ENCODE measurements at regions not wholly inside any gene's neighbourhood (a gene's known extent, or its start where the extent isn't known, plus 50 kb on each side); places are given as distances from the start of the nearest gene placed in this dataset.

- no peak for DNase-seq (ENCODE audit: low read depth, low spot score)
These were observed 328.7 kb downstream of the ZNF621 start for GRCh38 chr3:40853474-40853873.

- no peak for DNase-seq (ENCODE audit: low read depth, low spot score)
These were observed 331.1 kb downstream of the ZNF621 start for GRCh38 chr3:40855871-40856270.

GRCh38 chr3:40858364-40859115 is 333.8 kb downstream of the ZNF621 start:
- no peak for DNase-seq (ENCODE audit: low read depth, low spot score)

GRCh38 chr3:40862946-40863345 is 336.4 kb upstream of the CTNNB1 start:
- DNase-seq (ENCODE audit: low read depth, low spot score): no peak

GRCh38 chr3:40864146-40864782 is 335.0 kb upstream of the CTNNB1 start:
- no peak for DNase-seq (ENCODE audit: low read depth, low spot score)

- DNase-seq (ENCODE audit: low read depth, low spot score): no peak
These were observed 334.4 kb upstream of the CTNNB1 start for GRCh38 chr3:40864915-40865314.

GRCh38 chr3:40867797-40868196 is 331.5 kb upstream of the CTNNB1 start:
- DNase-seq (ENCODE audit: low read depth, low spot score): no peak

- DNase-seq (ENCODE audit: low read depth, low spot score): no peak
These were observed 330.3 kb upstream of the CTNNB1 start for GRCh38 chr3:40869013-40869412.

GRCh38 chr3:40869939-40870338 is 329.4 kb upstream of the CTNNB1 start:
- no peak for DNase-seq (ENCODE audit: low read depth, low spot score)

GRCh38 chr3:40871394-40871793 is 327.9 kb upstream of the CTNNB1 start:
- DNase-seq (ENCODE audit: low read depth, low spot score): no peak

GRCh38 chr3:40872258-40872920 is 326.9 kb upstream of the CTNNB1 start:
- no peak for DNase-seq (ENCODE audit: low read depth, low spot score)

GRCh38 chr3:40873476-40873875 is 325.8 kb upstream of the CTNNB1 start:
- DNase-seq (ENCODE audit: low read depth, low spot score): no peak

GRCh38 chr3:40873934-40874699 is 325.2 kb upstream of the CTNNB1 start:
- DNase-seq (ENCODE audit: low read depth, low spot score): no peak

- no peak for DNase-seq (ENCODE audit: low read depth, low spot score)
These were observed 323.7 kb upstream of the CTNNB1 start for GRCh38 chr3:40875581-40875980.

GRCh38 chr3:40876009-40876408 is 323.3 kb upstream of the CTNNB1 start:
- no peak for DNase-seq (ENCODE audit: low read depth, low spot score)

- DNase-seq (ENCODE audit: low read depth, low spot score): no peak
These were observed 322.8 kb upstream of the CTNNB1 start for GRCh38 chr3:40876496-40876895.

GRCh38 chr3:40877631-40878463 is 321.5 kb upstream of the CTNNB1 start:
- DNase-seq (ENCODE audit: low read depth, low spot score): no peak

- no peak for DNase-seq (ENCODE audit: low read depth, low spot score)
These were observed 320.8 kb upstream of the CTNNB1 start for GRCh38 chr3:40878464-40878905.

GRCh38 chr3:40885430-40885829 is 313.9 kb upstream of the CTNNB1 start:
- DNase-seq (ENCODE audit: low read depth, low spot score): no peak

GRCh38 chr3:40886660-40887425 is 312.5 kb upstream of the CTNNB1 start:
- no peak for DNase-seq (ENCODE audit: low read depth, low spot score)

Measured in activated CD4-positive, CD25-positive, alpha-beta regulatory T cell treated with anti-CD3 and anti-CD28 coated beads, Interleukin-2, amount 50 U/mL, for 16 hours (primary cell).